Urothelium cell line (cell line): ENCODE measurements at regions not wholly inside any gene's neighbourhood (a gene's known extent, or its start where the extent isn't known, plus 50 kb on each side); places are given as distances from the start of the nearest gene placed in this dataset.
"Not testable (repeated sequence)": the region's sequence is repeated elsewhere in the genome, so short reads cannot be mapped to it uniquely, and the experiment has no call there.

ENCODE experiments used
- DNase-seq: peaks from one replicate; pipeline ENCODE4 v3.0.0; 2011; ENCODE audit warnings: low spot score, mixed read lengths
- FAIRE-seq: peaks from 2 replicates; lab custom pipeline; 2011; peaks lifted over from hg19 to GRCh38; lab: Jason Lieb, UNC

DNA sequence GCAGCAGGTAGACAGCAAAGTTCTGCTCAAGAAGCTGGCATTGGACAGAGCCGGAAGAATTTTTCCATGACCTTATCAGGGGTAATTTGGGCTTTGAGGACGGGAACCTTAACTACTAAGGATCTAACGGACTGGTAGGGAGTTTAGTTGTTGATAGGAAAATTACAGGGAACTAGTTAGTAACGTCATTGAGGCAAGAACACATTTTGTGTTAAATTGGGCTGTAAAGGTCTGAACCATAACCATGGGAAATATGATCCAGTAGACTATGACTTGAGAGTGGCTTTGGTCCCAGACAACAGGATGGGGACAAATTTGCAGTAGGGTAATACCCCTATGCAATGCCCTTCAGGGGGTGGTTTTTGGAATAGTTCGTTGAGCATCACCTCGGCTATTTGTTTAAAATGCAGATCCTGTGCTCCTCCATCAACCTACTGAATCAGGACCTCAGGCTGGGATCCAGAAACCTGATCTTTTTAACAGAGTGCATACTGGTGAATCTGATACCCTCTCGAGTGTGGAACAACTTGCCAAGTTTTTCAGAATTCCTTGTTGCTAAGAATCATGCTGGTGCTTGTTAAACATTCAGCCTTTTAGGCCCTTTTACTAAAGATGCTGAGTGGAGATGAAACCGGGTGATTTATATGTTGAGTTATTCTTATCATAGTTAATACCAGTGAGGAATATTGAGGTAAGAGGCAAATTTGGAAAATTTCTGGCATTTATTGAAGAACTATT is 255.1 kb downstream of the MAP2K6 start:
- FAIRE-seq (peak; percentile 46), DNase-seq (no peak)

DNA sequence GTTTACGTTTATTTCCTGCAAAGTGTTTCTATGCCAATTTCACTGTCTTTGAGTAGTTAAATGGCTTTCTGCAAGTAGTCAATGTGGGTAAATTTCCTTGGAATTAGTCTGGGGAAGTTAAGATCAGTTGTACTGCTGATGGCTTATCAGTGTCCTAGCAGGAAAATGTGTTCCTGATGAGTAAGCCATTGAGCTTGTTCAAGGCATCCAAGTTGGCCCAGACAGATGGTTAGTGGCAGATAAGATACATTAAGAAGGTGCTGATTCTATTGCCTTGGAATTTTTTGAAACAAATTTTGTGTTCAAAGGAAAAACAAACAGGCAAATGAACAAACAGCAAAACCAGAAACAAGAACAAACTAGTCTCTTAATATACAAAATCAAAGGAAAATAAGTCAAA is 258.4 kb downstream of the MAP2K6 start:
- DNase-seq: no peak

DNA sequence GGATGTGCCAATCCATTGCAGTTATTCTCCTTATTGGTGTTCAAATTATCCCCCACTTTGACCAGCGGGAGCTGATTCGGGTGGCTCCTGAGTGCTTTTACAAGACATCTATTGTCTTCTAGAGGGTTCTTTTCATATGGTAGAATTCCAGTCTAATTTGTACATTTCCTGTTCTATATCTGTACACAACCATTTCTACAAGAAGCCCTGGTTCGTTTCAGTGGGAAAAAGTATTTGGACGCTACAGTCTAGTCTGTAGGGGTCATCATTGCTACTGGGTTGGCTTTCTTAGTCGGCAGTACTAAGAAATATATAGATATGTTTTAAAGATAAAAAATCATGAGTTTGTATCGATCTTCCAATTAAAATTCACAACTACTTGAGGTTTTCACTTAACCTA is 262.6 kb downstream of the MAP2K6 start:
- no peak for FAIRE-seq
- DNase-seq: no peak

More for the DNA sequence above, 258.4 kb downstream of the MAP2K6 start:
- FAIRE-seq: peak; percentile 13

- DNase-seq (no peak), FAIRE-seq (peak; percentile 46)
Observed at GRCh38 chr17:69678206-69678605, 263.7 kb downstream of the MAP2K6 start.

GRCh38 chr17:69679829-69680228 is 265.3 kb downstream of the MAP2K6 start:
- no peak for FAIRE-seq
- DNase-seq: no peak

DNA sequence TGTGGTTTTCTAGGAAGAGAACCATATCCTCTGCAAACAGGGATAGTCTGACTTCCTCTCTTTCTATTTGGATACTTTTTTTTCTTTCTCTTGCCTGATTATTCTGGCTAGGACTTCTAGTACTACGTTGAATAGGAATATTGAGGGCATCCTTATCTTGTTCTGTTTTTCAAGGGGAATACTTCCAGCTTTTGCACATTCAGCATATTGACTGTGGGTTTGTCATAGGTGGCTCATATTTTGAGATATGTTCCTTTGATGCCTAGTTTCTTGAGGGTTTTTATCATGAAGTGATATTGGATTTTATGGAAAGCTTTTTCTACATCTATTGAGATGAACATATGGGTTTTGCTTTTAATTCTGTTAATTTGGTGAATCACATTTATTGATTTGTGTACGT is 269.8 kb downstream of the MAP2K6 start:
- FAIRE-seq (no peak), DNase-seq (no peak)

GRCh38 chr17:69685150-69685549 is 270.7 kb downstream of the MAP2K6 start:
- not testable (repeated sequence) for DNase-seq, FAIRE-seq

GRCh38 chr17:69690531-69690930 is 276.0 kb downstream of the MAP2K6 start:
- DNase-seq (no peak), FAIRE-seq (no peak)

DNA sequence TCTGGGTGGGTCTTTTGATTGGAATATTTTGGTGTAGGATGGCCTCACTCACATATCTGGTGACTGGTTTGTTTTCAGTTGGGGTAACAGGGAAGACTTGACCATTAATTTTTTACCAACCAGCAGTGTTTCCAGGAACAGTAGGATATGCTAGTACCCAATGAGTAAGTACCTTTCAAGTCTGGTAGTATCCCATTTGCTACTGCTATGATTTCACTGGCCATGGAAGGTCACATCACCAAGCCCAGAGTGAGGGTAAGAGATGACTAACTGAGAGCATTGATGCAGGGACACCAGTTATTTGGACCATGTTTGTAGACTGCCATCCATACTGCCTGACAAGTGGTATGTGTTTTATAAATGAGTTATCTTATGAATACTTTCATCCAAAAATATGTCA is 277.7 kb downstream of the MAP2K6 start:
- DNase-seq (no peak), FAIRE-seq (no peak)

- DNase-seq (no peak), FAIRE-seq (no peak)
Observed at GRCh38 chr17:69695646-69696045, 281.1 kb downstream of the MAP2K6 start.

DNA sequence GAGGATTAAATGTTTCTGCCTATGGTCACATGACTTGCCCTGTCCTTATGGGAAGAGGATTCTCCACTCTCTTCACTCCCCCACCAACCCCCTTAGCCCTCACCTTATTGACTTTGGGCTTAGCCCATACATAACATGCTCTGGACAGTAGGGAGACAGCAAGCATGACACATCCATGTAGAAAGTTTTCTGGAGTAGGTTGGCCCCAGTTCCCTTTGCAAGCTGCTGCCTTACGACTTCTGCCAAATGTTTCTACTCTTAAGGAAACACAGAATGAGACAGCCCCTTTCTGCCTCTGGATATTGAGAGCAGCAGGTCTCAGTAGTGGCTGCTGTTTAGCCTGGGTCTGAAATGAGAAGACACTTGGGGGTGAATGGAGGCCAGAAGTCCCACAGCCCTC is 282.2 kb downstream of the MAP2K6 start:
- no peak for FAIRE-seq
- no peak for DNase-seq

- not testable (repeated sequence) for FAIRE-seq, DNase-seq
Observed at GRCh38 chr17:69698352-69698751, 283.9 kb downstream of the MAP2K6 start.

- DNase-seq (no peak), FAIRE-seq (no peak)
Observed at GRCh38 chr17:69702078-69702477, 287.6 kb downstream of the MAP2K6 start.

GRCh38 chr17:69703751-69704150 is 289.3 kb downstream of the MAP2K6 start:
- DNase-seq (no peak), FAIRE-seq (no peak)

DNA sequence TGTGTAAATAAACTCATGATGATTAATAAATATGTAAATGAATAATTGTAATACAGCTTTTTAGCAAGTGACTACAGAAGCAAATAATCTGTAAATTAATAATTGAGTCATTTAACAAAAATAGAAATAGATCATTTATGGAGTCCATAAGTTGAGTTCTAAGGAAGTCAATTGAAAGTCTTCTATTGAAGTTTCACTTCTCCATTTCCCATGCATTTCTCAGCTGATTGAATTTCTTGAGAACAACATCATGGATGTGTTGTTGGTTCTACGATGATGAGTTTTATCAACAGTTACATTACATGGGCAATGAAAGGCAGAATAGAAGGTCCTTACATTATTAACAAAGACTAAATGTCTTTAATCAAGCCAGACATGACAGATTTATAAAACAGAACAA is 290.4 kb downstream of the MAP2K6 start:
- DNase-seq (no peak), FAIRE-seq (no peak)

DNA sequence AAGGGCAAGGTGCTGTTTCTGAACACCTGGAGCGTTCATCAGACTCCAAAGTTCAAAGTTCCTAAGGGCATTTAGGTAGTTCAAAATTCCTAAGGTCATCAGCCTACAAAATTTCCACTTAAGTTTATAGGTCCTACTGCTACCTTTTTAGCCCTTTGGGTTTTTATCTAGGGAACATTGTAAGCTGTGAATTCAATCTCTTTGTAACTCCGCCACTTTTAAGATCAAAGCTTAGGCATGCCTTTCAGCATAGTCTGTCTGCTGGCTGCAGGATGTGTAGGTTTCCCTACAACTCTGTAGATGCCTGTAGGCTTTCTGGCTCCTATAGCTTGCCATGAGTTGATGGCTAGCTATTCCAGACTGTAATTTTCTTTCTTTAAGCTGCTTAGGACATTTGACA is 291.6 kb downstream of the MAP2K6 start:
- no peak for FAIRE-seq

DNA sequence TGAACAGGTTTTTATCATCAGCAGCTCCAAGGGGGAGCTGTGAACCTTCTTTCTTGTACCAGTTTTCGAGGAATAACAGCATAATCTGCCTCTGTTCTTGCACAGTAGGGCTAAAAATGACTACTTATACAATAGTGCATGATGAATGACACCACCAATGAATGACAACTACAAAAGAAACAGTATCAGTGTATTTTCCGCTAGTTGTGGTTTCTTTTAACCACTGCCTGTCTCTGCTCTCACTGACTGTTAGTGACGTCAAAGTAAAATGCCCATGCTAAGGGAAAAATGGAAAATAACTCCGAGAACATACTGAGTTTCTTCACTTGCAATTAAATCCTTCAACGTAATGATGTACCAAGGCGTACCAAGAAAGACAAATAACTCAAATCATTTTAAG is 294.9 kb downstream of the MAP2K6 start:
- DNase-seq (no peak), FAIRE-seq (peak; percentile 50)

More for the DNA sequence above, 291.6 kb downstream of the MAP2K6 start:
- no peak for DNase-seq

DNA sequence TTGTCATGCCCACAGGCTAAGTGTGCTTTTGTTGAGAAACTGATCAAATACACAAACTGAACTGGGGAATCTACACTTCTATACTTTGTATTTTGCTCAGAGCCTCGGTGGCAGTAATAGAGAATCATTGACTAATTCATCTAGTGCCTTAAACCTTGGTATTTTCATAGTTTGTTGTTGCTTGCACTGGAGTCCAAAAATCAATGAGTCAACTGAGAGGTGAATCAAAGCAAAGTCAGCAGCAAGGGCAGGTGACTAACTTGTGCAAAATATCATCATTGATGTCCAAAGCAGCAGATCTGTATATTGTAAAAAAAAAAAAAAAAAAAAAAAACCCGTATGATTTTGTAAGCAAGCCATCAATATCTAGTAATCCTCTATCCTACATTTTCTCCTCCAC is 296.4 kb downstream of the MAP2K6 start:
- FAIRE-seq (no peak), DNase-seq (no peak)

DNA sequence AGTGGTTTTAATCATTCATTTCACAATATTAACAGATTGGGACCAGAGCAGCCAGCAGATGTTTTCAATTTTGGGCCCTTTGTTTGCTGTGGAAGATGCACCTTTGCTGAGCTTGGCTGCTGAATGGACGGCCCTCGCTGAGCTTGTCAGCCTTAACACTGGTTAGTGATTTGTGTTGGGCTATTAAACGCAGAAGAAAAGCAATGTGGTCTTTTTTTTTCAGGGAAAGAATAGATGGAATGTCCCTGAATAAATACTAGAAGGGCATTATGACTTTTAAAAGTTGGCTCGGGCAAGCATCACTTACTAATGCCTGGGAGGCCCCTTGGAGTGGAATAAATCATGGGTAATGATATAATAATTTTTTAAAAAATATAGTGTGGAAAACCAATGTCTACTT is 297.0 kb downstream of the MAP2K6 start:
- DNase-seq (no peak), FAIRE-seq (no peak)

DNA sequence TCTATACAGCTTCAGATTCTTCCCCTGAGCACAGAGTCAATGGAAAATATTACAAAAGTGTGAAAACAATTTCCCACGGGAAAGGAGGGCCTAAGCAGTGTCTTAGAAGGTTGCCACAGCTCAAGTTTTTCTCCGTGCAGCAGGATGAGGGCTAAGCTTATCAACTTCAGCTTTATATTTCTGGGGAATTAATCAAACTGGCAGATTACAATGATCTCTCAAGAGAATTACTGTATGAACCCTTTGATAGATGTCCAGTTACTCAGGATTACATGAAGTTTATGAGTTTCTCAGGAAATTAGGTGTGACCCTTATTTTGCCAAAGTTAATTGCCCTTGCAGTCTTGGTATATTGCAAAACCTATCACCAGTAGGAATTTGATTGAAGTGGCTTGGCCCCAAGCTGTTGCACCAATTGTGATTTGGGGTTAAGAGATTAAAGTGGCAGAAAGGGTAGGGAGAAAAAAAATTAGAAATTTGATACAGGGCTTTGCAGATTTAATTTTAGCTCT is 298.4 kb downstream of the MAP2K6 start:
- no peak for DNase-seq
- no peak for FAIRE-seq

GRCh38 chr17:69713815-69714214 is 299.3 kb downstream of the MAP2K6 start:
- DNase-seq: no peak

GRCh38 chr17:69714669-69715068 is 300.2 kb downstream of the MAP2K6 start:
- DNase-seq: no peak
- FAIRE-seq: no peak

More at GRCh38 chr17:69713815-69714214, 299.3 kb downstream of the MAP2K6 start:
- no peak for FAIRE-seq

- no peak for FAIRE-seq
- no peak for DNase-seq
Observed at GRCh38 chr17:69715656-69716055, 301.2 kb downstream of the MAP2K6 start.
